ENCODE measurements at regions not wholly inside any gene's neighbourhood (a gene's known extent, or its start where the extent isn't known, plus 50 kb on each side); places are given as distances from the start of the nearest gene placed in this dataset.
"Not testable (repeated sequence)": the region's sequence is repeated elsewhere in the genome, so short reads cannot be mapped to it uniquely, and the experiment has no call there.

- DNase-seq (ENCODE audit: low read depth): no peak
Observed at GRCh38 chr13:112145551-112146360, 78.8 kb downstream of the SOX1 start.

- no peak for DNase-seq (ENCODE audit: low read depth)
Observed at GRCh38 chr13:112150352-112150751, 83.4 kb downstream of the SOX1 start.

- no peak for DNase-seq (ENCODE audit: low read depth)
Observed at GRCh38 chr13:112152846-112153245, 85.9 kb downstream of the SOX1 start.

GRCh38 chr13:112153364-112153763 lies 86.4 kb downstream of the SOX1 start:
- DNase-seq (ENCODE audit: low read depth): no peak

- DNase-seq (ENCODE audit: low read depth): no peak
Observed at GRCh38 chr13:112153846-112154245, 86.9 kb downstream of the SOX1 start.

- DNase-seq (ENCODE audit: low read depth): no peak
Observed at GRCh38 chr13:112154301-112155060, 87.5 kb downstream of the SOX1 start.

- no peak for DNase-seq (ENCODE audit: low read depth)
Observed at GRCh38 chr13:112158961-112159360, 92.0 kb downstream of the SOX1 start.

- DNase-seq (ENCODE audit: low read depth): no peak
Observed at GRCh38 chr13:112159575-112160547, 92.9 kb downstream of the SOX1 start.

GRCh38 chr13:112160558-112160957 lies 93.6 kb downstream of the SOX1 start:
- DNase-seq (ENCODE audit: low read depth): no peak

DNA sequence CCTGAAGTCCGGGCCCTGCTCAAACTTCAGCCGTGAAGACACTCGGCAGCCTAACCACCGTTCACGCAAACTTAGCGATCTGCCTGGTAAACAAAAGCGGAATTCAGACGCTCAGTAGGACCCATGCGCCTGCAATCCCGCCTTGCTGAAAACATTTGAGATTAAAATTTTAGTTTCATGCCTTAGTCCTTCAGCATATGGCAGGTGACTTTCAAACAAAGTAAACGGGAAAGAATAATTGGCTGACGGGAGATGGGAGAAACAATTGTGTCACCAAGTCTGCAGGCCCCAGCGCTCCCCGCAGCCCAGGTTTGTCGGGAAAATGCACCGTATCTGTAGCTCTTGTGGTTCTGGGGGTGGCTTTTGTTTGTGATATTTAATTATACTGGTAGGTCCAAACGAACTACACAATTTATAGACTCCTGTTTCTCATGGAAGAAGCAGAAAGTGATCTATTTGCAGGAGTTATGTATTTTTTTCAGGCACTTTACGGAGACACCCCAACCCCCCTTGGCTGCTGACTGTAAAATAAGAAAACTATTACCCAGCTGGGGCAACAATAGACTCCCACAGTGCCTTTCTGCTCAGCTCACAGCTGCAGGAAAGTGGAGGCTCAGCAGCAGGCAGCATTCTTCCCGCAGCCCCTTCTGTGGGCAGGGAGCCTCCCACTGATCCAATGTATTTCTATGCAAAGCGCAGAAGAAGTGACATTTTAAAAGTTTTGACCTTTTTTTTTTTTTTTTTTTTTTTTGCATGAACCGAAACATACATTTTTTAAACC lies 94.8 kb downstream of the SOX1 start:
- DNase-seq (ENCODE audit: low read depth): no peak

DNA sequence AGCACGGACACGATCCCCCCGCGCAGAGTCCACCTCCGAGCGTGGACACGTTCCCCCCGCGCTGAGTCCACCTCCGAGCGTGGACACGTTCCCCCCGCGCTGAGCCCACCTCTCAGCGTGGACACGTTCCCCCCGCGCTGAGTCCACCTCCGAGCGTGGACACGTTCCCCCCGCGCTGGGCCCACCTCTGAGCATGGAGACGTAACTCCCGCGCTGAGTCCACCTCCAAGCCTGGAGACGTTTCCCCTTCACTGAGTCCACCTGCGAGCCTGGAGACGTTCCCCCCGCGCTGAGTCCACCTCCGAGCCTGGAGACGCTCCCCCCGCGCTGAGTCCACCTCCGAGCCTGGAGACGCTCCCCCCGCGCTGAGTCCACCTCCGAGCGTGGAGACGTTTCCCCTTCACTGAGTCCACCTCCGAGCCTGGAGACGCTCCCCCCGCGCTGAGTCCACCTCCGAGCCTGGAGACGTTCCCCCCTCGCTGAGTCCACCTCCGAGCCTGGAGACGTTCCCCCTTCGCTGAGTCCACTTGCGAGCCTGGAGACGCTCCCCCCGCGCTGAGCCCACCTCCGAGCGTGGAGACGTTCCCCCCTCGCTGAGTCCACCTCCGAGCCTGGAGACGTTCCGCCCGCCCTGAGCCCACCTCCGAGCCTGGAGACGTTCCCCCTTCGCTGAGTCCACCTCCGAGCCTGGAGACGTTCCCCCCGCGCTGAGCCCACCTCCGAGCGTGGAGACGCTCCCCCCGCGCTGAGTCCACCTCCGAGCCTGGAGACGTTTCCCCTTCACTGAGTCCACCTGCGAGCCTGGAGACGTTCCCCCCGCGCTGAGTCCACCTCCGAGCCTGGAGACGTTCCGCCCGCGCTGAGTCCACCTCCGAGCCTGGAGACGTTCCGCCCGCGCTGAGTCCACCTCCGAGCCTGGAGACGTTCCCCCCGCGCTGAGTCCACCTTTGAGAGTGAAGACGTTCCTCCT lies 97.0 kb downstream of the SOX1 start:
- not testable (repeated sequence) for DNase-seq (ENCODE audit: low read depth)

DNA sequence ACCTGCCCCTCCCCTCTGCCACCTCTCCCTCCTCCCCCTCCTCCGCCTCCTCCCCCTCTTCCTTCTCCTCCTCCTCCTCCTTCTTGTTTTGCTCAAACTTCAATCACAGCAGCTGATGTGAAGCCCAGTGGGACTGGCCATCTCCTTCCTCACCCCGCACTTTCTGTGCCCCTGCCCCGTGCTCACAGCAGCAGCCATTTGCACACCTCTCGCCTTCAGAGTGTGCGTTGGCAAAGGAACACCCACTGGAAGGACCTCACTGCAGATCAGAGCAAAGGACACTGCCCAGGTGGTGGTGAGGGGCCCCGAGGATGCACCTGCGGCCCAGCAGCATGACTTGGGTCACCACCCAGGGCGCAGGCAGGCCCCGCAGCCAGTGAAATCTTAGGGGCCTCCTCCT lies 98.8 kb downstream of the SOX1 start:
- DNase-seq (ENCODE audit: low read depth): no peak

DNA sequence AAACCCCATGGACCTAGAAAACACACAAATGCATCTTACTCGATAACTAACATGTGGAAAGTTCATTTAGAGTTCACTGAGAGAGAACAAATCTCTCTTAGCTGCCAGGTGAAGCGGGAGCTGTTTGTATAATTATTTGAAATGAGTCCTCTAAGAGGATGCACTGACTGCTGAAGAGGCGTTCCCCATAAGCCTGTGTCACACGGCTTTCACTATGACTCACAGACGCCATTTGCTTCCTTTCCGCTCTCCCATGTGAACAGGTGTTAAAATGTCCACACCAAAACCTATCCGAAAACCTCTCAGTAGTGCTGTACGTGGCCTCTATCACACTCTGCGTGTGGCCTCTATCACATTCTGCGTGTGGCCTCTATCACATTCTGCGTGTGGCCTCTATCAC lies 101.8 kb downstream of the SOX1 start:
- DNase-seq (ENCODE audit: low read depth): no peak

- no peak for DNase-seq (ENCODE audit: low read depth)
Observed at GRCh38 chr13:112169941-112170822, 103.2 kb downstream of the SOX1 start.

DNA sequence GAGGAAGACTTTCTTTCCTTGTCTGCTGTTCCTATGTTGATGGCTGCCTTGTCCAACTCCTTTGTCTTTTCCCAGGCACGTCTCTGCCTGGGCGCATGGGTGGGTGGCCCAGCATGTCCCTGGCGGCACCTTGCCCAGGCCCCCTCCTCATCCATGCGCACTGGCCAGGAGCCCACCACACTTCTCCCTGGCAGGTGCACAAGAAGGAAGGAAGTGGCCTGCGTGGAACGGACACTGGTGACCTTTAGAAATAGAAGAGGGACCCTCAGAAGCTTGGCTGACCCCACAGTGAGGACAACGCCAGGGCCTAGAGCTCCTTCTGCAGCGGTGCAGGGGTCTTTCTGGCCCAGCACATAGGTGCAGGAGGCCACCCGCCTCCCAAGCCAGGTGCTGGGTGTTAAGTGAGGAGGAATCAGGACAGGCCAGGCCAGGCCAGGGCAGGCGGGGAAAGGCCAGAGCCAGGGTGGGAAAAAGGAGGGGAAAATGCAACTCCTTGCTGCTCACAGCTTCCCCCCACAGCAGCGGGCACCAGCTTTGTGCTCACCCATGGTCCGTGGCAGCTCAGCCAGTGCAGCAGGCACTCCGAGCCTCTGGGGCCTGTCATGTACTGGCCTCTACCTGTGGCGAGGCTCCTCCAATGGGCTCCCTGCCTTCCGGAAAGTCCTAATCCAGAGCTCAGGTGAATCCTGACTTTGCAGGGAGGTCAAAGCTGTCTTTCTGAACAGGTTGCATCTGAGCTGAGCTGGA lies 104.0 kb downstream of the SOX1 start:
- no peak for DNase-seq (ENCODE audit: low read depth)

DNA sequence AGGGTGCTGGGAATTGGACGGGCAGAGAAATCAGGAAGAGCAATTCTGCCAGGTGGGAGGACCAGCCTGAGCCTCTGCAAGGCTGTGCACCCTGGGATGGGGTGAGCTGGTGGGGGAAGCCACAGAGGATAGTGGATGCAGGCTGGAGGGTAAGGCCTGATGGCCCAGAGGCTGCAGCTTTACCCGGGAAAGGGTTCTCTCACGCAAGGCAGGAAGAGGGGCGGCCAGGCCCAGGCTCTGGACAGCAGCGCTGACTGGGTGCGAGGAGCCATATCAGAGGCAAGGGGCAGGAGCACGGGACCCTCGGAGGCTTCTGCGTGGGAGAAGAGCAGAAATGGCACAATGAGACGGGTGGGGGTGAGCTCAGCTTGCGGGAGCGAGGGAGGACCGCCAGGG lies 104.6 kb downstream of the SOX1 start:
- no peak for DNase-seq (ENCODE audit: low read depth)

- DNase-seq (ENCODE audit: low read depth): no peak
Observed at GRCh38 chr13:112172017-112172416, 105.1 kb downstream of the SOX1 start.

GRCh38 chr13:112172641-112173251 lies 105.8 kb downstream of the SOX1 start:
- no peak for DNase-seq (ENCODE audit: low read depth)

Data from RPMI7951 (cell line).